ENCODE measurements at regions not wholly inside any gene's neighbourhood (a gene's known extent, or its start where the extent isn't known, plus 50 kb on each side); places are given as distances from the start of the nearest gene placed in this dataset.
"Not testable (repeated sequence)": the region's sequence is repeated elsewhere in the genome, so short reads cannot be mapped to it uniquely, and the experiment has no call there.

DNA sequence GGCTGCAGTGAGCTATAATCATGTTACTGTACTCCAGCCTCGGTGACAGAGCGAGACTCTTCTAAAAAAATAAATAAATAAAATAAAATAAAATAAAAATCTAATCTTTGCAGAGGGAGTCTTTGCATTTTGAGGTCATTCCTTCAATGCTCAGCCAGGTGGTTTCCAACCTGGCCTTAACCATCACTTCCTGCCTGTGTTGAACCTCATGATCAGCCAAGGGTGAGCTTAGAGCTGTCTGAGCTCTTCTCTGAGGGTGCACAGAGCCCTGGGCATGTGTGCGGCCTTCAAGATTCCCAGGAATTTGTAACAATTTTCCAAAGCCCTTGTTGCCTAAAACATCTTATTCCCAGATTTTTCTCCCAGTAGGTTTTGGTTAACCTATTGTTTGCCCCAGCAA is 94.3 kb downstream of the KCNJ12 start:
- not testable (repeated sequence) for DNase-seq

DNA sequence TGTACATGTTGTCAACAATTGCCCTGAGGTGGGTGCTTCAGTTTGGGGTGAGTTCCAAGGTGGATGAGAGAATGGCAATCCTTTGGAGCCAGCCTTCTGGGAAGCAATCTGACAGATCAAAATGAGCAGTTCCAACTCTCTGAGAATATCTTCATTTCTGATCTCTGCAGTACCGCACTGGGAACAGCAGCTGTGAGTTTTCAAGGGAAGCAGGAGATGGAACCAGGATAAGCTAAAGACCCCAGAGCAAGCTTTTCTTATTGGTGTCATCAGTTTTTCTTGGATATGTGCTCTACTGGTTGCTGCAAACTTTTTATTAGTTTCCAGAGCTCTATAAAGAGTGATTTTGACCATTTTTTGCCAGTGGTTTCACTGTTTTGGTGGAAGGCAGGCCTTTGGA is 94.7 kb downstream of the KCNJ12 start:
- no peak for DNase-seq

DNA sequence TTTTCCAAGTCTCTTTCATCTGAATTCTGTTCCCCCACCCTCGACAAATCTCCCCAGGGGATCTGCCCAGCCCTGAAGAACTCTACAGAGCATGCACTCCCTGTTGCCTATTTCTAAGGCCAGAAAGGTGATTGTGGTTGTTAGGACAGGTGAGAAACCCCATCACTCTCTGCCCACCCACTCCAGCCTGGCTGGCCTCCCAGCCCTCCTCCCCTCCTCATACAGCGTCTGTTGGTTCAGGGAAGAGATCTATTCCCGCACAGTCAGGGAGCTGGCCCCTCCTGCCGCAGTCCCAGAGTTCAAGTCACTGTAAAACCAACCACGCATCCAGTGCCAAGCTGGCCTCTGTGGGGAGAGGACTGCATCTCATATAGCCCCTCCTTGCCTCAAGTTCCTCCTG is 98.7 kb downstream of the KCNJ12 start:
- DNase-seq: no peak

DNA sequence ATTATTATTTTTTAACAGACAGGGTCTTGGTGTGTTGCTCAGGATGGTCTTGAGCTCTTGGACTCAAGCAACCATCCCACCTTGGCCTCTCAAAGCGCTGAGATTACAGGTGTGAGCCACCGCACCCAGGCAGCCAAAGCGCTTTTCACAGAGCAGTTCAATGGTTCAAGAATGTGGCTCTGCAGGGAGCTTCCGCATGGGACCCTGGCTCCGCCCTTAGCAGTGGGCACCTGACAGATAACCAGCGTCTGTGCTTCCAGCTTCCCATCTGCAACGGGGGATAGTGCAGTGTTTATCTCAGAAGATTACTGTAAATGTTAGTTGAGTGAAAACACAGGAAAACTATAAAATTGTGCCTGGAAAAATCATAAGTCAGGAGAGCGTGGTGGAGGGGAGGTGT is 99.4 kb downstream of the KCNJ12 start:
- DNase-seq: no peak

DNA sequence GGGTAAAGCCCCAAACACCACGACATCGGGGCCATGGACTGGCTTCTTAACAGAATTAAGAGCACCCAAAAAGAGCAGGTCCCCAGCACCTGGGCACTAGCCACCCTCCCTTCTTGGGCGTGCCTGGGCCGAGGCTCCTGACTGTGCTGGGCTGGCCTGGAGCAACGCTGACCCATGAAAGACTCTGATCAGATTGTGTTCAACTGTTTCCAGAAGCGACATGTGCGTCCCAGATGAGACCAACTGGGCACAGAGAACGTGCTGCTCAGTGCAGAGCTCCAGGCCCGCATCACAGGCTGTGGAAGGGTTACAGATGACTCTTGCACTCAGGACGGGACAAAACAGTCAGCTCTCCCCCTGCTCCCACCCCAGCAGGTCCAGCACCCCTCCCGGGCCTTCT is 100.7 kb downstream of the KCNJ12 start:
- no peak for DNase-seq

DNA sequence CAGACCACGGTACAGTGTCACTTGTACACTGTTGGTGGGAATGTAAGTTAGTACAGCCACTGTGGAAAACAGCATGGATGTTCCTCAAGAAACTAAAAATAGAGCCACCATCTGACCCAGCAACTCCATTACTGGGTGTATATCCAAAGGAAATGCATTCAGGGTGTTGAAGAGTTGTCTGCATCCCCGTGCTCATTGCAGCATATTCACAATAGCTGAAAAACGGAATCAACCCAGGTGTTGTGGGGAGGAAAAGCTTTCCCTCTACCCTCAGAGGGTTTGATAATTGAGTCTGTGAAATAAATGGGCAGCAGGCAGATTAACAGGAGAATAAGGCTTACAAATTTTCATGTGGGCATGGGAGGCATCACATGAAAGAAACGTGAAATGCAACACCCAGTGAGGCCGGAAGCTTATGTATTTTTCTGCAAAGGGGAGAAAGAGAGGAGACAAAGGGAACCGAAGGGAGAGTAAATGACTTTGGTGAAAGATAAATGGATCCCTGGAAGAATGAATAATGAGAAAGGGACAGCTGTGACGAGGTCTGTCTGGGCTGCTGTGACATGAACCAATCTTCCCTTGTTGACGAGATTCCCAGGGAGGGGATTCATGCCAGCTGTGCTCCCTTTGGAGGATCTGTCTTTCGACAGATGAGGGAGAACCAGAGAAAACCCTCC is 106.2 kb downstream of the KCNJ12 start:
- peak; percentile 1 for DNase-seq

DNA sequence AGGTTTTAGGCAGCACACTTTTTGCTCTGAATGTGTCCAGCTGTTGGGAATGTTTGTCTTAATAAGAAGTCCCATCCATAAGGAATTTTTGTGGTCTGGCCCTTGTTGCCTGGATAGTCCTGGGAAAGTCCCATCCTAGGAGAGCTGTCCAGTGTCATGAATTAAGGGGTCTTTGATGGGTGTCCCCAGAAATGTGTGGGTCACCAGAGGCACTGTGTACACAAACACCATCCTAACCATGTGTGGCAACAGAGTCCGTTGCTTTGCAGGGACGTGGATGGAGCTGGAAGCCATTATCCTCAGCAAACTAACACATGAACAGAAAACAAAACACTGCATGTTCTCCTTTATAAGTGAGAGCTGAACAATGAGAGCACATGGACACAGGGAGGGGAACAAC is 111.9 kb downstream of the KCNJ12 start:
- not testable (repeated sequence) for DNase-seq

DNA sequence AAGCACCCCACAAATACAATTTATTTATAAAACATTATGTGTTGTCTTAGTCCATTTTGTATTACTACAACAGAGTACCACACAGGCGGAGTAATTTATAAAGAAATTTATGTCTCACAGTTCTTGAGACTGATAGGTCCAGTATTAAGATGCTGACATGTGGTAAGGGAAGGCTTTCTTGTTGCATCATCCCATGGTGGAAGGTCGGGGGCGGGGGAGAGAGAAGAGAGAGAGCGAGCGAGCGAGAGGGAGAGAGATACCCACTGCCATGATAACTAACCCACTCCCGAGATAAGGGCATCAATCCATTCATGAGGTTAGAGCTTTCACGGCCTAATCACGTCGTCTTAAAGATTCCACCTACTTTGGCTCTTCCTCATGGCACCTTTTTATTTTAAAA is 117.8 kb downstream of the KCNJ12 start:
- DNase-seq: no peak

DNA sequence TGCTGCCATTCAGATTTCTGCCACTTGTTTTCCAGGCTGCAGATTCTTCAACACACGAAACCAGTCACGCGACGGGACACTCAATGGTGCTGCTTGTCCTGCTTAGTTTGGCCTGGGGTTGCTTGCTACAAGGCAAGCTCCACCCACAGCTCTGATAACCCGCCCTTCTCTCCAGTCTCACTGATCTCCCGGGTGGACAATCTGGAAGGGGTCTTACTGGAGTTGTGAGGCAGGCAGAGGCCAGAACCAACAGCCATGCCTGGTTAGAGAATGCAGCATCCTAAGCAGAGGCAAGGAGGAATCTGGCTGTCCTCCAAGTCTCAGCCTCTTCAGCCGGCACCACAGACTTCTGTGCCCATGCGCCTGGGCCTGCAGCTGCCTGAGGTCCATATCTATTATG is 119.1 kb downstream of the KCNJ12 start:
- no peak for DNase-seq

DNA sequence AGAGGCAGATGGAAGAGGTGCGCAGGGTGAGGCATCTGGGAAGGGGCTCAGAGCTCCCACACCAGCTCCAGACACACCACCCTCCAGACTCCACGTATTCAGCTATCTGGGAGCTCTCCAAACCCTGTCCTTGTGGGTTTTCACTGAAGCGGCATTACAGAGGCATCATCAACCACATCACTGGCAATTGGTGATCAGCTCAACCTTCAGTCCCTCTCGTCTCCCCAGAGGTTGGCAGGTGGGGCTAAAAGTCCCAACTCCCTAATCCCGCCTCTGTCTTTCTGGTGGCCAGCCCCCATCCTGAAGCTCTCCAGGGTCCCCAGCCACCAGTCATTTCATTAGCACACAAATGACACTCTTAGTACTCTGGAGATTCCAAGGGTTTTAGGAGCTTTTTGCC is 123.9 kb downstream of the KCNJ12 start:
- no peak for DNase-seq

DNA sequence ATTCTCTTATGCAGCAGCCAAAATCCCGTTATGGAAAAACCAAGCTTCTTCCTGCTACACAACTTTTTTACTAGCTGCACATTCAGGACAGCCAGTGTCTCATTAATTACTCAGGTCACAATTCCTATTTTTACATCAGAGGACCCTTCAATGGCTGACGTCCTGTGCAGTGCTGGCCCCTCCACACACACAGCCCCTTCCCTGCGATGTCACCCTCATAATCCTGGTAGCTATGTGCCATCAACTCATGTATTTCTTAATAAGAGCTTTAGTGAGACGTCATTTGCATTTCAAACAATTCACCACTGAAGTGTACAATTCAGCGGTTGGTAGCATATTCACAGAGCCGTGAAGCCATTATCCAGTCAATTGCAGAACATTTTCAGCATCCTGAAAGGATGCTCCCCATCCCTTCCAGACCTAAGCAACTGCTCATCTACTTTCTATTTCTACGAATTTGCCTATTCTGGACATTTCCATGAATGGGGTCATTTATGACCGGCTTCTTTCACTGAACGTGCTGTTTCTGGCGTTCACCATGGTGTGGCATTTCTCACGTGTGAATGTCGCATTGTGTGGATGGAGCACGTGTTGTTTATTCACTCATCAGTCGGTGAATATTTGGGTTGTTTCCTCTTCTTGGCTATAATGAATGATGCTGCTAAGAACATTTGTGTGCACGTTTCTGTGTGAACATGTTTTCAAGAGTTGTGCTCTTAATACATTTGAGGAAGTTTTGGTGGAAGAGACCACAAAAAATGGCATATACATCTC is 126.0 kb downstream of the KCNJ12 start:
- DNase-seq: not testable (repeated sequence)

DNA sequence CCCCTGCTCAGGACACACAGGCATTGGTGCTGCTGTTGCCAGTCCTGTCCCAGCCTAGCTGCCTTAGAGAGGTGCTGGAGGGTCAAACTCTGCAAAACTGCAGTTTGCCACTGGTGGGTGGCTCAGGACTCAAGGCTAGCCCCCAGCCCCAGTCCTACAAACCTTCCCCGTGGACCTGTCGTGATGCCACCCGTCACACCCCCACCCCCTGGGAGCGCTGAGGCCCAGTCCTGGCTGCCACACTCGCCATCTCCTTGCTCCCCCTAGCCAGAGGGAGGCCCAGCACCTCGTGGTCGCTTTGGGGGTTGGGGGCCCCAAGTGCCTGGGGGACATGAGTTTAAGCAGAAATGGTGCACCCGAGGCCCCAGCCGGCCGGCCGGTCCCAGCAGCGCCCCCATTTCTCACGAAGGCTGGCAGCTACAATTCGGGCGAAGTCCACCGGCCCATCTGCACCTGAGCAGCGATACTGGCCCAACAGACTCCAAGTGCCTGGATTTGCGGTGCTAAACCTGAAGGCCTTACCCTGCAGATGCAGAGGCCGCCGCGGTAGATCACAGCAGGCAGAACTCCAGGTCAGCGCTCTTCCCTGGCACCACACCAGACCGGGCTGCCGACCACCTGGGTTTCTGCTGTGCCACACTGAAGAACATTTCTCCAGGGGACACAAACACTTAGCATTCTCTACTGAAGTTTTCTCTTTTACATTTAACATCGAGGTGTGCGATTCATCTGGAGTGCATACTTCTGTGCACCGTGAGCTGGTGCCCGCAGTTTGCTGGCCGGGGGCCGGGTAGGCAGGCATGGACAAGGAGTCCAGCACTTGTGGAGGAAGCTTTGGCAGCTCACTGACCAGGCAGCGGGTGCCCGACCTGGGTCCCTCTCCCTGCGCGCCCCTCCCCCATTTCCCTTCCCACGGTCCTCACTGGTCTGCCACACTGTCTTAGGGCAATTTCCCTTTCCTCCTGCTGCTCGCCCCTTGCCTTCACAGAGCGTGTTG is 130.0 kb downstream of the KCNJ12 start:
- no peak for DNase-seq

DNA sequence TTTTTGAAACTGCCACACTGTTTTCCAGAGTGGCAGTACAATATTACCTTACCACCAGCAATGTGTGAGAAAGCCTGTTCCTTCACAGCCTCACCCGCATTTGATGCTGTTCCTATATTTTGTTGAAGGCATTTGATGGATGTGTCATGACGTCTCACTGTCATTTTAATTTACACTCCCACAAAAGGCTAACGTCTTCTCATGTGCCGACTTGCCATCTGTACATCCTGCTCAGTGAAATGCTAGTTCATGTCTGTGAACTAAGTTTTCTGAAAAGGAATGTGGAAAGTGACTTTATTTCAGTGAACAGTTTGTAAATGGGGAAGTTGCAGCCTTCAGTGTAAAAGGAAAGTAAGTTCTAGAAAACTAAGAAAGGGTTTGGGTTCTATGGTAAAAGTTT is 131.6 kb downstream of the KCNJ12 start:
- DNase-seq: not testable (repeated sequence)

DNA sequence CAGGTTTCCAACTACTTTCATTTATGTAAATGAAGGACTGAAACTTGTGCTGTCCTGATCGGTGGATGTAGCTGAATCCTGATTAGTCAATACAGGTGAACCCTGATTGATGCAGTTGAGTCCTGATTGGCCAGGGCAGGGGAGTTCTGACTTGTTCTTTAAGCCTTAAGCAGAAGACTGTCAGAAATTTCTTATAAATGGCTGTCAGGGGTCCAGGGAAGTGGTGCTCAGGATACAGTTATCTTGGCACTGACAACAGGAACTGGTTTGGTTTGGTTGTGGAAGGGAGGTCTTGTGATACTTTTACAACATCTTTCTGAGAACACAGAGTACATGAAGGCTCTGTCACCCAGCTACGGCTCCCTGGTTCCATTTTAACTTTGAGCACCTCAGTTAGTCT is 132.1 kb downstream of the KCNJ12 start:
- DNase-seq: no peak

DNA sequence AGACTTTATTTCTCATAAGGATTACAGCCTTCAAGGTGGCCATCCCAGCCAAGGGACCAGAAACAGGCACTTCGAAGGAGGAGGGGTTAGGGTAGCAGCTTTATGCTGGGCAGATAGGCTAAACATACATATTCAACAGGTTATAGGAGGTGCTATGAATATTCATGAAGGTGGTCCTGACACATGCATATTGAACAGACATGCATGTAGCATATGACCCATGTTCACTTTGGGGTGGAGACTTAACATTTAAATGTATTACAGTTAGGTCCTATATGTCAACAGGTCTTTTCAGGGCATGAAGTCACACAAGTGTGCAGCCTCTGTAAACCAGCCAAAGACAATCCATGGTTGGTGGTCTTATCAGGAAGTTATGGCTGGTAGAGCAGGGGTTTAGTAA is 133.2 kb downstream of the KCNJ12 start:
- not testable (repeated sequence) for DNase-seq

DNA sequence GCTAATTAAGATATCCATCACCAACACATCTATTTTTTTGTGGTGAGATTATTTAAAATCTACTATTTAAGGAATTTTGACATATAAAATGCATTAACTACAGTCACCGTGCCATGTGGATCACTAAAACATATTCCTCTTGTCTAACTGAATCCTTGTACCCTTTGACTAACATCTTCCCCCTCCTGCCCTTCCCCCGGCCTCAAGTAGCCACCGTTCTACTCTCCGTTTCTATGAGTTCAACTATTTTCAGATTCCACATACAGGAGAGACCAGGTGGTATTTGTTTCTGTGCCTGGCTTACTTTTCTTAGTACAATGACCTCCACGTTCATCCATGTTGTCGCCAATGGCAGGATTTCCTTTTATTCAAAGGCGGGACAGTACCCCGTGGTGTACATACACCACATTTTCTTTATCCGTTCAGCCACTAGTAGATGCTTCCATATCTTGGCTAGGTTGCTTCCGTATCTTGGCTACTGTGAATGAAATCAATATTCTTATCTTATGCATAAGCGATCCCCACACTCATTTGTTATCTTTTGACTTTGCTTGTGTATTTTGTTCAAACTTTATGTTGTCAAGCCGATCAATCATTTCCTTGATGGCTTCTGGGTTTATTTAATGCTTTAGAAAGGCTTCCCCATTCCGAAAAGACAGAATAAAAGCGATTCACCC is 134.7 kb downstream of the KCNJ12 start:
- no peak for DNase-seq

DNA sequence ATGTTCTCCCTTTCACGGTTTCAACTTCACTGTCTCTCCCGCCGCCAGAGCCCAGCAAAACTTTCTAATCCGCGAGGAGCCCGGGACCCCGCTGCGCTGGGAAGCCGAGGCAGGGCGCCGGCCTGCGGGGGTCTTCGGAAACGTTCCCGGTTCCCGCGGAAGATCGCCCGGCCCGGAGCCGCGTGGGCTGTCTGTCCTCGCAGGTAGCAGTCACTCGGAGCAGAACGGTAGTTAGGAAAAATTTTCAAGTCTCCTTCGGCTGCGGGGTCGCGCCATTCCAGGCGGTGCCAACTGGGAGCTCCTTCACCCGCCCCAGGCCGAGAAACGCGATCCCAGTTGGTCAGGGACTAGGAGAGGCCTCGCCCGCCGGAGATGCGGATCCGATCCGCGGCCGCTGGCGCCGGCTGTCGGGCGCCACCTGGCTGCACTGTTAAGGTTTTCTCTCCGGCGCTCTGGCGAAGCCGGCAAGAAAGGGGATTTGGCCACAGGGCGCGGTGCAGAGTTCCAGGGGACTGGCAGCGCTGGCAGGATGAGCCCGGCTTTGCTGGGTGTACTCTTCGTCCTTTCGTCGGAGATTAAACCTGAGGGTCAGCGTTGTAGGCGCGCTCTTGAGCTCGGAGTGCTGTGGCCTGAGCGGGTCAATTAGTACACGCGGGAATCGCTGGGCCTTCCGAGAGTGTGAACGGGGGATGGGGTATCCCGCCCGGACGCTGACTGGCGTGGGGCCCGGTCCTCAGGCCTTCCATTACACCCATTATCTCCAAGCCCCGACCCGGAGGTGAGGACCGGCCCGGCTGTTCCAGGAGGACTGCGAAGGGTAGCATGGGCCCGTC is 135.4 kb downstream of the KCNJ12 start:
- peak; percentile 71 for DNase-seq

DNA sequence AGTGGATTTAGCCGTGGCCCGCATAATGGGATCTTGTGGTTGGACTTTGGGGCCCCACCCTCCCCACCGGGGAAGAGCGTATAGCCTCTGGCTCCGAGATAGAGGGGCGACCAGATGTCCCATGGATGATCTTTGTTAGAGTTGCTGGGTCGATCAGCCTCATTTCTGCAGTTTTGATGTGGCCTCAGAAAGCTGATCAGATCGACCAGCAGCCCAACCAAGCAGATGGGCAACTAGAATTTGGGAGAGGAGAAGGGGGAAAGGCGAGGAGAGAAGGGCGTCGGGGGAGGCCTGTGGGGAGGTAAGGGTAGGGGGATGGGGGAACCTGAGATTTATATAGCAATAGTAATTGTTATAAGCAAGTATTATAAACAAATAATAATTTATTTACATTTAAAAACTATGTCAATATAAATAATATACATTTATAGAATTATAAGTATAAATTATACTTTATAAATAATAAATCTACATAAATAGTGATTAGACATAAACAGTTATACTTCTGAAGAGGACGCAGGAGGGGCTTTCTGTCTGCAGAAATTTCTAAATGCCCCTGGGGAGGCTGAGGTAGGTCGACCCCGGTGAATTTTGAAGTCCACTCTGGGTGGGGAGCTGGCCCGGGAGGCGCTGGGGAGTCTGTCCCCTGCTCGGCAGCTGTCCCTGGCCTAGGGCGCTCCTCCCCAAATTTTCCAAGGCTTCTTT is 136.3 kb downstream of the KCNJ12 start:
- DNase-seq: no peak

DNA sequence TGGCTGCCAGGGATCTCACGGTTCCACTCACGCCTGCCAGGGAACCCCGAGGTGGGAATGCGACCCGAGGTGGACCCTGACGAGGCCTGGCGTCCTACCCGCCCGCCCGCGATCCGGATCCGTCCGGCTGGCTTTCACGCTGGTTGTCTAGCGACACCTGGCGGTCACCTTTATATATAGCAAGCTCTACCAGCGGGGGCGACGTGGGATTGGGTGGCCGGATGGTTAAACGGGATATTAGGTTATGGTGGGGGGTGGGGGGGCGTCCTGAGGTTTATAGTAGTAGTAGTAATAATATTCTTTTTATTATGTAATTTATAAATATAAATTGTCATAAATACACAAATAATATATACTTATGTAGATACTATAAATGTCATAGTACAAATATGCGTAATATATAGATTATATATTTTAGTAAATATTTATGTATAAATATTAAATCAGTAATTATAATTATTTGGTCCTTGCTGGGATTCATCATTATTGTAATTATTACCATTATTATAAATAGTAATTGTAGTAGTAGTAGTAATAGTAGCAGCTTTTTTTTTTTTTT is 136.9 kb downstream of the KCNJ12 start:
- DNase-seq: peak; percentile 61

DNA sequence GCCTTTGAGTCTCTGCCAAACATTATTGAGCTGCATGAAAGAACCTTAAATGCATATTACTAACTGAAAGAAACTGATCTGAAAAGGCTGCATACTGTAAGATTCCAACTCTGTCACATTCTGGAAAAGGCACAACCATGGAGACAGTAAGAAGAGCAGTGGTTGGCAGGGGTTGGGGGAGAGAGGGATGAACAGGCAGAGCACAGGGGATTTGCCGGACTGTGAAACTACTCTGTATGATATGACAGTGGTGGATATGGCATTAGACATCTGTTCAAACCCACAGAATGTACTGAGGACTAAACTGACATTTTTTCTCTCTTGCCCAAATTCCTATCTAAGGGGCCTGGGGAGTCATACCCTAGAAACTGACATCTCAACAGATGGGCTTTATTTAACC is 138.4 kb downstream of the KCNJ12 start:
- DNase-seq: not testable (repeated sequence)
